HEK293 (cell line): ENCODE measurements at regions not wholly inside any gene's neighbourhood (a gene's known extent, or its start where the extent isn't known, plus 50 kb on each side); places are given as distances from the start of the nearest gene placed in this dataset.

Experiments used
- CTCF ChIA-PET: fragments of 350-600 bp; formaldehyde crosslinking; extraction: SDS; loops from one replicate; lab custom pipeline; 2021; ENCODE audit warnings: antibody characterized with exemption; lab: Yijun Ruan, JAX
- POLR2A ChIA-PET: fragments of 300-600 bp; formaldehyde crosslinking; extraction: SDS; loops from one replicate; lab custom pipeline; 2020; ENCODE audit warnings: antibody characterized with exemption, inconsistent platforms; lab: Yijun Ruan, JAX
- H3K27ac ChIP-seq: fragments of 200-500 bp; sonication (Bioruptor generic); 2 replicates; pipeline ENCODE4 v1.5.1; 2014; ENCODE audit warnings: low read depth, low read length, control low read depth, inconsistent platforms; ENCODE audit errors: extremely low read depth
- H3K36me3 ChIP-seq, 2 experiments: fragments of 200-500 bp in 1 of 2; sonication (Bioruptor generic) in 1 of 2; 1 replicate in 1 of 2; 2 replicates in 1 of 2; pipeline ENCODE4 v1.5.1; 2014 to 2017; ENCODE audit warnings: inconsistent platforms in 2 of 2, low read length in 2 of 2; ENCODE audit not compliant: control insufficient read depth in 2 of 2, insufficient read depth in 1 of 2
- H3K4me1 ChIP-seq: fragments of 200-500 bp; sonication (Bioruptor generic); 2 replicates; pipeline ENCODE4 v1.5.1; 2014; ENCODE audit warnings: mild to moderate bottlenecking, low read length, inconsistent platforms; ENCODE audit not compliant: control insufficient read depth, insufficient read depth
- H3K4me3 ChIP-seq: 2 replicates; pipeline ENCODE4 v1.5.1; 2011; ENCODE audit warnings: low read depth, mild to moderate bottlenecking, control low read depth, low read length, moderate library complexity
- H3K9me3 ChIP-seq: fragments of 200-500 bp; sonication (Bioruptor generic); 2 replicates; pipeline ENCODE4 v1.5.1; 2014; ENCODE audit warnings: low read depth, low read length, inconsistent platforms; ENCODE audit not compliant: control insufficient read depth, insufficient read depth
- FEZF1 ChIP-seq: fragments of 450-650 bp; formaldehyde crosslinking; IDR thresholded peaks from 2 replicates; pipeline ENCODE4 v1.5.1; 2016; ENCODE audit warnings: missing biosample characterization, missing genetic modification characterization
- GLIS2 ChIP-seq: fragments of 450-650 bp; formaldehyde crosslinking; IDR thresholded peaks from 2 replicates; pipeline ENCODE4 v1.5.1; 2016; ENCODE audit warnings: missing biosample characterization, missing genetic modification characterization
- ZNF202 ChIP-seq: fragments of 450-650 bp; formaldehyde crosslinking; IDR thresholded peaks from 2 replicates; pipeline ENCODE4 v1.5.1; 2016; ENCODE audit warnings: missing biosample characterization, missing genetic modification characterization, borderline replicate concordance
- ZNF24 ChIP-seq: fragments of 450-650 bp; formaldehyde crosslinking; IDR thresholded peaks from 2 replicates; pipeline ENCODE4 v1.5.1; 2016; ENCODE audit warnings: missing biosample characterization, missing genetic modification characterization
- ZNF274 ChIP-seq, 2 experiments: fragments of 200-500 bp in 1 of 2; fragments of 450-650 bp in 1 of 2; sonication (Bioruptor generic) in 1 of 2; formaldehyde crosslinking in 1 of 2; IDR thresholded peaks; 2 replicates each; pipeline versions ENCODE4 v1.5.1 to v1.6.1; 2014 to 2016; ENCODE audit warnings: borderline replicate concordance in 1 of 2, inconsistent platforms in 1 of 2, low read length in 1 of 2, missing biosample characterization in 1 of 2, missing genetic modification characterization in 1 of 2
- ZNF660 ChIP-seq: fragments of 450-650 bp; IDR thresholded peaks from 2 replicates; pipeline ENCODE4 v1.5.1; 2018; ENCODE audit warnings: missing biosample characterization, mild to moderate bottlenecking, missing genetic modification characterization
- ZNF830 ChIP-seq: fragments of 450-650 bp; IDR thresholded peaks from 2 replicates; pipeline ENCODE4 v1.5.0; 2018; ENCODE audit warnings: missing biosample characterization, missing genetic modification characterization, low read depth, mild to moderate bottlenecking, moderate library complexity
- TF ChIP-seq, protein P1 (sequence below): fragments of 450-650 bp; formaldehyde crosslinking; IDR thresholded peaks from 2 replicates; pipeline ENCODE4 v1.5.1; 2017; ENCODE audit warnings: missing biosample characterization, missing genetic modification characterization
- TF ChIP-seq, protein P2 (sequence below): IDR thresholded peaks from 2 replicates; pipeline ENCODE4 v1.6.1; 2011; ENCODE audit warnings: mild to moderate bottlenecking, low read depth, low read length, borderline replicate concordance
- TF ChIP-seq, protein P3 (sequence below): fragments of 450-650 bp; formaldehyde crosslinking; IDR thresholded peaks from 2 replicates; pipeline ENCODE4 v1.5.1; 2016; ENCODE audit warnings: missing biosample characterization, missing genetic modification characterization
- TF ChIP-seq, protein P4 (sequence below): fragments of 450-650 bp; formaldehyde crosslinking; IDR thresholded peaks from 2 replicates; pipeline ENCODE4 v1.5.1; 2016; ENCODE audit warnings: missing biosample characterization, missing genetic modification characterization
- TF ChIP-seq, protein P5 (sequence below): fragments of 450-650 bp; formaldehyde crosslinking; optimal IDR thresholded peaks from 2 replicates; pipeline ENCODE3; 2016; ENCODE audit warnings: missing biosample characterization, mild to moderate bottlenecking, missing genetic modification characterization
- TF ChIP-seq, protein P6 (sequence below): fragments of 450-650 bp; formaldehyde crosslinking; IDR thresholded peaks from 2 replicates; pipeline ENCODE4 v1.5.1; 2016; ENCODE audit warnings: missing biosample characterization, missing genetic modification characterization

DNA sequence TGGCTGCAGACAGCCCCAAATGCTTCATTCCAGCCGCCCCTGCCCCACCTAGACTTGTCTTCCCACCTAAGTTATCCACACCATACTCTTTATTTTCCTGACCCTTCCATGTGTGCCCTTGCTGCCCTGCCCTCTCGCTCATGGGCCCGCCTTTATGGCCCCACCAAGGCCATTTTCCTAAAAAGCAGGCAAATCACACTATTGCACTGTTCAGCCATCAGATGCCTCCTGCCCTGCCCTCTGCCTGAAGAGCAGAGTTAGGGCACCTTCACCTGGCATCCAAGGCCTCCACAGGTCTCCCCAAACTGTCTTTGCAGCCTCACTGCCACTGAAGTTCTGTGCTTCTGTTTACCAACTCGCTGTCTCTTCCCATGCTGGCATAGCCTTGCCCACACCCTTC lies 496.7 kb downstream of the EIPR1 start (continued):
- TF ChIP-seq, protein P1, sequence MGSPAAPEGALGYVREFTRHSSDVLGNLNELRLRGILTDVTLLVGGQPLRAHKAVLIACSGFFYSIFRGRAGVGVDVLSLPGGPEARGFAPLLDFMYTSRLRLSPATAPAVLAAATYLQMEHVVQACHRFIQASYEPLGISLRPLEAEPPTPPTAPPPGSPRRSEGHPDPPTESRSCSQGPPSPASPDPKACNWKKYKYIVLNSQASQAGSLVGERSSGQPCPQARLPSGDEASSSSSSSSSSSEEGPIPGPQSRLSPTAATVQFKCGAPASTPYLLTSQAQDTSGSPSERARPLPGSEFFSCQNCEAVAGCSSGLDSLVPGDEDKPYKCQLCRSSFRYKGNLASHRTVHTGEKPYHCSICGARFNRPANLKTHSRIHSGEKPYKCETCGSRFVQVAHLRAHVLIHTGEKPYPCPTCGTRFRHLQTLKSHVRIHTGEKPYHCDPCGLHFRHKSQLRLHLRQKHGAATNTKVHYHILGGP (tag by site-specific recombination): no peak
- no peak for TF ChIP-seq ZNF660
- TF ChIP-seq, all 188 proteins: peak for 0

DNA sequence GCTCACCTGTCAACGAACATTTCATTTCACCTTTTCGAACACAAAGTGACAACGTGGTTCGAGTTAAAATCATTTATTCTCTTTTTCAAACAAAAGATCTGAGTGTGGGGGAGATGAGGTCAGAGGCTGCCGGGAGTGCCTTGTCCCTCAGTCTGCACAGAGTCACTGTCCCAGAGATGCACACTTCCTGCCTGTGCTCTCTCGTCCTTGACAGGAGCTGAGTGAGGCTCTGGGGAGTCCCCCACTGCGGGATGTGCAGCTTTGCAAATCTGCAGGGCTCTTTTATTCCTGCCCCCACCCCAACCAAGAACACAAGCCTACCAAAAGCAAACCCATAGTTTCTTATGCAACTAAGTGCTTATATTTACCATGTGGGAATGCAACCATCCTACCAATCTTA lies 497.8 kb downstream of the EIPR1 start:
- Histone ChIP-seq H3K4me1 (no peaks in the 10 kb centered on the region), H3K36me3 (no peaks in the 10 kb centered on the region), H3K4me3 (no peak overlapping the region), H3K27ac (no peak overlapping the region), H3K9me3 (no peaks in the 10 kb centered on the region)
- no peak for TF ChIP-seq ZNF24 (tag by site-specific recombination)
- TF ChIP-seq, protein P2, sequence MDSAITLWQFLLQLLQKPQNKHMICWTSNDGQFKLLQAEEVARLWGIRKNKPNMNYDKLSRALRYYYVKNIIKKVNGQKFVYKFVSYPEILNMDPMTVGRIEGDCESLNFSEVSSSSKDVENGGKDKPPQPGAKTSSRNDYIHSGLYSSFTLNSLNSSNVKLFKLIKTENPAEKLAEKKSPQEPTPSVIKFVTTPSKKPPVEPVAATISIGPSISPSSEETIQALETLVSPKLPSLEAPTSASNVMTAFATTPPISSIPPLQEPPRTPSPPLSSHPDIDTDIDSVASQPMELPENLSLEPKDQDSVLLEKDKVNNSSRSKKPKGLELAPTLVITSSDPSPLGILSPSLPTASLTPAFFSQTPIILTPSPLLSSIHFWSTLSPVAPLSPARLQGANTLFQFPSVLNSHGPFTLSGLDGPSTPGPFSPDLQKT: no peak
- TF ChIP-seq ZNF830: no peak
- no peak for TF ChIP-seq ZNF202
- TF ChIP-seq ZNF660: no peak
- TF ChIP-seq, protein P3, sequence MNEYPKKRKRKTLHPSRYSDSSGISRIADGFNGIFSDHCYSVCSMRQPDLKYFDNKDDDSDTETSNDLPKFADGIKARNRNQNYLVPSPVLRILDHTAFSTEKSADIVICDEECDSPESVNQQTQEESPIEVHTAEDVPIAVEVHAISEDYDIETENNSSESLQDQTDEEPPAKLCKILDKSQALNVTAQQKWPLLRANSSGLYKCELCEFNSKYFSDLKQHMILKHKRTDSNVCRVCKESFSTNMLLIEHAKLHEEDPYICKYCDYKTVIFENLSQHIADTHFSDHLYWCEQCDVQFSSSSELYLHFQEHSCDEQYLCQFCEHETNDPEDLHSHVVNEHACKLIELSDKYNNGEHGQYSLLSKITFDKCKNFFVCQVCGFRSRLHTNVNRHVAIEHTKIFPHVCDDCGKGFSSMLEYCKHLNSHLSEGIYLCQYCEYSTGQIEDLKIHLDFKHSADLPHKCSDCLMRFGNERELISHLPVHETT: no peak
- no peak for TF ChIP-seq GLIS2 (tag by site-specific recombination)
- TF ChIP-seq, protein P4, sequence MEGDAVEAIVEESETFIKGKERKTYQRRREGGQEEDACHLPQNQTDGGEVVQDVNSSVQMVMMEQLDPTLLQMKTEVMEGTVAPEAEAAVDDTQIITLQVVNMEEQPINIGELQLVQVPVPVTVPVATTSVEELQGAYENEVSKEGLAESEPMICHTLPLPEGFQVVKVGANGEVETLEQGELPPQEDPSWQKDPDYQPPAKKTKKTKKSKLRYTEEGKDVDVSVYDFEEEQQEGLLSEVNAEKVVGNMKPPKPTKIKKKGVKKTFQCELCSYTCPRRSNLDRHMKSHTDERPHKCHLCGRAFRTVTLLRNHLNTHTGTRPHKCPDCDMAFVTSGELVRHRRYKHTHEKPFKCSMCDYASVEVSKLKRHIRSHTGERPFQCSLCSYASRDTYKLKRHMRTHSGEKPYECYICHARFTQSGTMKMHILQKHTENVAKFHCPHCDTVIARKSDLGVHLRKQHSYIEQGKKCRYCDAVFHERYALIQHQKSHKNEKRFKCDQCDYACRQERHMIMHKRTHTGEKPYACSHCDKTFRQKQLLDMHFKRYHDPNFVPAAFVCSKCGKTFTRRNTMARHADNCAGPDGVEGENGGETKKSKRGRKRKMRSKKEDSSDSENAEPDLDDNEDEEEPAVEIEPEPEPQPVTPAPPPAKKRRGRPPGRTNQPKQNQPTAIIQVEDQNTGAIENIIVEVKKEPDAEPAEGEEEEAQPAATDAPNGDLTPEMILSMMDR (tag by site-specific recombination): no peak
- TF ChIP-seq, protein P5, sequence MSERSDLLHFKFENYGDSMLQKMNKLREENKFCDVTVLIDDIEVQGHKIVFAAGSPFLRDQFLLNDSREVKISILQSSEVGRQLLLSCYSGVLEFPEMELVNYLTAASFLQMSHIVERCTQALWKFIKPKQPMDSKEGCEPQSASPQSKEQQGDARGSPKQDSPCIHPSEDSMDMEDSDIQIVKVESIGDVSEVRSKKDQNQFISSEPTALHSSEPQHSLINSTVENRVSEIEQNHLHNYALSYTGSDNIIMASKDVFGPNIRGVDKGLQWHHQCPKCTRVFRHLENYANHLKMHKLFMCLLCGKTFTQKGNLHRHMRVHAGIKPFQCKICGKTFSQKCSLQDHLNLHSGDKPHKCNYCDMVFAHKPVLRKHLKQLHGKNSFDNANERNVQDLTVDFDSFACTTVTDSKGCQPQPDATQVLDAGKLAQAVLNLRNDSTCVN (tag by site-specific recombination): no peak
- ChIA-PET CTCF (no interaction called here), POLR2A (no interaction called here)

DNA sequence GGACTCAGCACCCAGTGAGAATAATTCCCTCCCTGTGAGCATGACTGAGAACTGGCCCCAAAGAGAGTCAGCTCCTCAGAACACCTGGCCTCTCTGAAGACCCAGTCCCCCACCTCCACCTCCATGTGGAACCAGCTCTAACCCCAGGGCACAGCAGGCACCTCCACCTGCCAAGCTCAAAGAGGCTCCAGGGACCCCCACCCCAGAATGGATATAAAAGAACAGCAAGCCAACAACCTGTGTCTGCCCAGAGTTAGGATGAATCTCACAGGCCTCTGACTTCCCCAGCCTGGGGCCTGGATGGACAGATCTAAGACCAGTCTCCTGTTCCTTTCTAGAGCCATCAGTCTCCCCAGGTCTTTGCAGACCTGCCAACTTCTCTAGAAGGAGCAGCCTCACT lies 498.5 kb downstream of the EIPR1 start:
- Histone ChIP-seq H3K27ac (no peak overlapping the region), H3K36me3 (no peaks in the 10 kb centered on the region), H3K4me3 (no peak overlapping the region), H3K4me1 (no peaks in the 10 kb centered on the region), H3K9me3 (no peaks in the 10 kb centered on the region)
- ChIA-PET CTCF (no interaction called here), POLR2A (no interaction called here)
- TF ChIP-seq FEZF1 (tag by site-specific recombination) (no peak), ZNF274 (IDR thresholded peaks at IDR 0.05; ENCODE audit: low read length) (no peak), ZNF274 (tag by site-specific recombination; IDR thresholded peaks at IDR 0.05; ENCODE audit: borderline replicate concordance) (no peak)
- TF ChIP-seq, protein P6, sequence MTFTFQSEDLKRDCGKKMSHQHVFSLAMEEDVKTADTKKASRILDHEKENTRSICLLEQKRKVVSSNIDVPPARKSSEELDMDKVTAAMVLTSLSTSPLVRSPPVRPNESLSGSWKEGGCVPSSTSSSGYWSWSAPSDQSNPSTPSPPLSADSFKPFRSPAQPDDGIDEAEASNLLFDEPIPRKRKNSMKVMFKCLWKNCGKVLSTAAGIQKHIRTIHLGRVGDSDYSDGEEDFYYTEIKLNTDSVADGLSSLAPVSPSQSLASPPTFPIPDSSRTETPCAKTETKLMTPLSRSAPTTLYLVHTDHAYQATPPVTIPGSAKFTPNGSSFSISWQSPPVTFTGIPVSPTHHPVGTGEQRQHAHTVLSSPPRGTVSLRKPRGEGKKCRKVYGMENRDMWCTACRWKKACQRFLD (tag by site-specific recombination): no peak
